ENCODE measurements at regions not wholly inside any gene's neighbourhood (a gene's known extent, or its start where the extent isn't known, plus 50 kb on each side); places are given as distances from the start of the nearest gene placed in this dataset.

DNA sequence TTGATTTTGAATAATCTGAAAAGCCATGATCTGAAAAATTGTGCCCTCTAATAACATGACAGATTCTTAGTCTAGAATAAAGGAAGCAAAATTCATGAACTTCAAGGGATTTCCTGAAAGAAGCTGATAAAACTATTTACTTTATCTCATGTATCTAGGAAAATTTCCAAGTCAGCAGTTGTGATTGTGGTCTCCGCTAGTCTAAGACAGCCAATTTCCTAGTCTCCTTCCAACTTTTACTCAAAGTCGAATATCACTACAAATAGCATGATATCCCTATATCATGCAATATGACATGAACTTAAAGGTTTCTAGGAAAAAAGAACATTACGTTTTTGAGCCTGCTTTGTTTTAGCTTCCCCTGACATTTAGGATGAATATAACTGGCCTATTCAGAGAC is 202.1 kb upstream of the GHITM start:
- DNase-seq (ENCODE audit: low read depth) = no peak

DNA sequence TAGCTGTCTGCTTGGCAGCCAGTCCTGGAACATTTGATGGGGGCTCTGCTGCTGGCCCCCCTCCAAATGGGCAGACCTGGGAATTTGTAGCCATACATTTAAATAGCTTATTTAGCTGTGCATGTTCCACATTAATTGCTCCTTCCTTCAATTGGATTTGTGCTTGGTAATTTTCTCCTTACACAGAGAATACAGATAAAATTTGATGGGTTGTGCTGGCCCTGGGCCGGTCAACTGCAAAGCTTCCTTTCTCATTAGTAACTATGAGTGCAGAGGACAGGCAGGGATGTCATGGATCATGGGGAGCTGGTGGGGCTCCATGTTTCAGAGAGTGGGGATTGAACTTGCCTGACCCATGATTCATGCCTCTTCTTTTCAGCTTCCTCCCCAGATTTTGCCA is 201.5 kb upstream of the GHITM start:
- no peak for DNase-seq (ENCODE audit: low read depth)

DNA sequence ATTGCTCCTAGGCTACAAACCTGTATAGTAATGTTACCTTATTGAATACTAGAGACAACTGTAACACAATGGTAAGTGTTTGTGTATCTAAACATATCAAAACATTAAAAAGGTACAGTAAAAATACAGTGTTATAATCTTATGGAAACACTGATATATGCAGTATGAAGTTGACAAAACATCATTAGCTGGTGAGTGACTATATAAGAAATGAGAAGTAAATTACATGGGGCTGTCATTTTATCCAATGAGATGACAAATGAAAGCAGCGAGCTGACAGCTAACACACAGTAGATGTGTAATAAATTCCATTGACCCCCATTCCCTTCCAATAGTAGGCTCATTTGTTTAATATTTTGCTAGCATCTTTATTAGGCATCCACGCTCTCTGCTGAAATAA is 198.1 kb upstream of the GHITM start:
- no peak for DNase-seq (ENCODE audit: low read depth)

DNA sequence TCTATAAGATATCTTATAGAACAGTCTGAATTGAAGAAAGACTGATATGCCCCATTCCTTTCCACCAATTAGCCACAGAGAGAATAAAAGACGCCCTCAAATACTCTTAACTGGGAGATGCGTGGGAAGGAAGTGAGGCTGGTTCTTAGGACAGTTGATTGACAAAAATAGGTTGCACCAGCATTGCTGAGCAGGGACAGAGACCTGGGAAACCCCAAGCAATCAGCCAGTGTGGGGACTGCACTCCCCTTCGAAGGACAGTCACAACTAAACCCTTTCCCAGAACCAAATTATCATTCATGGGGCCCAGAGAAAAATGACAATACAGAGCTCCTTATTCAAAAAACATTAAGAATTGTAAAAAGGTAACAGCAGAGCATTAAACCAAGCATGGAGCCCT is 196.9 kb upstream of the GHITM start:
- DNase-seq (ENCODE audit: low read depth) = no peak

DNA sequence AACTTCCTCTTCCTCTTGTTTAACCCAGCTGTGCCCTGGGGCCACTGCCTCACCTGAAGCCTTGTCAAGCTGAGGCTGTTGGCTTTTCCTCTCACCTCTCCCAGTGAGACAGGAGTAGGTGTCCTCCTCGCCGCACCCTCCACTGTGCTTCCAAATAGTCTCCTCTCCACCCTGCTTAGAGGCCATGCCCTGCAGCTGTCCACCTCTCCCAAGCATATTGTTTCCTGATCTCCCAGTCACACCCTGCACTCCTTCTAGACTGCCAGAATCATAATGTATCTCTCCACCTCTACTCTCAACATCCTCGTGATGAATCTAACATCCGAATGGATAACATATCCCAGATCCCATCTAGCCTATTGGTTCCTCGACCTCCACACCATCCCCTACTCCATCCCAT is 196.3 kb upstream of the GHITM start:
- DNase-seq (ENCODE audit: low read depth) = no peak

DNA sequence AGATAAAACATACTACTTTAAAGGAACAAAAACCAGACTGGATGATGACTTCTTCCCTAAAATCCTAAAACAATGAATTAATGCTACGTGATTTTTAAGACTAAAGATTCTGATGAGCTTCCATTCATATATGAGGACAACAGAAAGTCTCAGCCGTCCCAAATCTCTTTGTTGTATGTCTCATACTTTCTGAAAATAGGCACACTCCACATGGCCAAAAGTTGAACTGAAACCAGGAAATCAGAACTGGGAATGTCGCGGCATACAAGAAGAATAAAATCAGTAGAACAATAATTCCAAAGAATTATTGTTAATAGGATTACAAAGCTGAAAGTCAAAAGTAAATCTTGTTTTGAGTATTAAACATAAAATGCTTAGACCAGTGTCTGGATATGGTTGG is 195.4 kb upstream of the GHITM start:
- no peak for DNase-seq (ENCODE audit: low read depth)

DNA sequence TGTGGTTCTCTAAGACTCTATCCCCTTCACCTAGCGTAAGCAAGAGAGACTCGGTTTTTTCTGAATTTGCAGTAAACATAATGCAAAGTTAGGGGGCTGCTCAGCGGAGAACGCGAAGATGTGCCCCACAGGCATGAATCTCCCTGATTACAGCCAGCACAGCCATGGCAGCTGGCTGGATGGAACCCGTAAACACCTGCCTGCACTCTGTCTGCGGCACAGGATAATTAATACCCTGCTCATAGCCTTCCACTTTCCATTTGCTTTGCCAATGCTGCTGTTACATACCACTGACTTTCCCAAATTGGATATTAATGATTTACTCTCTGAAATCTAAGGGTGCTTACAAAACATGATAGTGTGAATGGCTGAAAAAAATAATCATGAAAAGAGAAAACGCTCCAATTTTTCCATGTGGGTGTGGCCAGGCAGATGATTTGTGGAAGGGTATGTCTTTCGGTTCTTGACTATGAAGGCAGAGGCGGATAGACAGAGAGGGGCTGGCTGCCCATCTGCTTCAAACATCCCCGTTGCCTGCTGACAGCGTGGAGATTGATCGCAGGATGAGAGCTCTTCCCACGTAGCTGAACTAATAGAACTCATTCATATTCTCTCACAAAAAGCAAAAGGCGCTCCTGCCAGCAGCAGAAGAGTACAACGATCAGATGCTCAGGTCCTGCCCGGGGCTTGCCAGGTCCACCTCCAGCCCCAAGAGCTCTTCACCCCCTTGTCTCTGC is 193.2 kb upstream of the GHITM start:
- DNase-seq (ENCODE audit: low read depth) = no peak

DNA sequence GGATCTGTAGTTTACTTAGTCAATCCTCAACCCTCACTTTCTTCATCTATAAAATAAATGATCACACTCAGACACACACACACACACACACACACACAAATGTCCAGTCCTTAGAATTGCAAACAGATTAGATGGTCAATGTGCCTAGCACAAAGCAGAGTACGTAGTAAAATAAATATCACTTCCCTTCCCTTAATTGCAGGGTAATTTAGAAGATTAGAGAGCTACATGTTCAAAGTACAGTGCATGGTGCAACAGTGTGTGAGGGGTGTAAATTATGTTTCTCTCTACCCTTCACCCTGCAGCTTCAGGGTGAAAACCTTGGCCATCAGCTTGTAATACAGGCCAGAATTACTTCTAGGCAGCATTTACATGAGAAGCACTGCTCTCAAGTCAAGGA is 187.0 kb upstream of the GHITM start:
- no peak for DNase-seq (ENCODE audit: low read depth)

DNA sequence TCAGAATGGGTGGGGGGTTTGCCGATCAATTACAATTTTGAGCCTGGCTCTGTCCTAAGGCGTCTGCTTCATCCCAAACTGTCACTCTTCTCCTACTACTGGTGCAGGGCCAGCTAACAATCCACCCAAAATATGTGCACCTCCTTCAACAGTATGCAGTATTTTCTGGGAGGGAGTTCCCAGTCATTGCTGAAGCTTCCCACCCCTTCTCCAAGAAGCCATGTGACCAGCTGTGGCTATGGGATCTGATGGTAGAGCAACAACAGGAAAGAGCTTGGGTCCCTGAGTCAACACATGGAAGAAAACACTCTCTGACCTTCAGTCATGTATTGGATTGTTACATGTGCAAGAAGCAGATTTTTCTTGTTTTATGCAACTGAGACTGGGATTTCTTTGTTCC is 185.7 kb upstream of the GHITM start:
- DNase-seq (ENCODE audit: low read depth) = no peak

DNA sequence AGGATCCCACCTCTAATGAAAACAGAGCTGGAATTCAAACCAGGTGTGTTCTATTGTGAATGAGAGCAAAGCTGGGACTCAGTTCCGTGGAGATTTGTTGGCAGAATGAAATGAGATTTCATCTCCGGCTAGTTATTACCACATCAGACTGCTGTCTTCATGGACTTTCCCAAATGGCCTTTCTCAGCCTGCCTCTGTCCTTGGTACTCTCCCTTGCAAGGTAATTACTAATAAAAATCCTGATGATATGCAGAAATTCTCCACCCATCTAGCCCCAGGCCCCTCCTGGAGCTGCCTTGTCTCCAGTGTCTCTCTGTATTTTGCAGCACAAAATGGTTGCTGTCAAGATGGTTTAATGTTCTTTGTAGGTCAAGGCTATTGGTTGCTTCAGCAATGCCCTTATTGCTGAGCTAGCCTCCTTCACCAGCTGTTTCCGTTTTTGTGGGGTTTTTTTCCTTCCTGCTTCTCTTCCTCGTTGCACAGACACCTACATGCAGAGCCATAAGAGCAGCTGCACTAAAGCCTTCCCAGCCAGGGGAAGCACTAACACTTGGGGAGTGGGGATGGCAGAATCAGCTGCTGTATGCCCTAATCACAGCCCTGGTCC is 185.0 kb upstream of the GHITM start:
- DNase-seq (ENCODE audit: low read depth) = no peak

DNA sequence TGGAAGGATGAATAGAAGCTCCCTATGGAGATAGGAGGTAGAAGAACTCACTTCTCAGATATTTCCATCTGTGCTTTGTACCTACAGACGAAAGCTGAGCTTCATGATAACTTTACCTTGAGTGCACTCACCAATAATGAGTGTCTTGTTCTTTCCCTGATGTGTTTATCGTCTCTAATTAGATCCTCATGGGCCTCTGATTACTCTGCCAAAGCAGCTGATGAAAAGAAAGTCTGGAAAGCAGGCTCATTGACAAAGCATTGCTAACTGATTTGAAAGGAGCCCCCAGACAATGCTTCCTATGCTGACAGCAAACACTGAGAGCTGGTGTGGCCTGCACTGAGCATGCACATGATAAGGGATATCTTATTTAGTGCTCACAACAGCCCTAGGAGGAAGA is 183.9 kb upstream of the GHITM start:
- no peak for DNase-seq (ENCODE audit: low read depth)

DNA sequence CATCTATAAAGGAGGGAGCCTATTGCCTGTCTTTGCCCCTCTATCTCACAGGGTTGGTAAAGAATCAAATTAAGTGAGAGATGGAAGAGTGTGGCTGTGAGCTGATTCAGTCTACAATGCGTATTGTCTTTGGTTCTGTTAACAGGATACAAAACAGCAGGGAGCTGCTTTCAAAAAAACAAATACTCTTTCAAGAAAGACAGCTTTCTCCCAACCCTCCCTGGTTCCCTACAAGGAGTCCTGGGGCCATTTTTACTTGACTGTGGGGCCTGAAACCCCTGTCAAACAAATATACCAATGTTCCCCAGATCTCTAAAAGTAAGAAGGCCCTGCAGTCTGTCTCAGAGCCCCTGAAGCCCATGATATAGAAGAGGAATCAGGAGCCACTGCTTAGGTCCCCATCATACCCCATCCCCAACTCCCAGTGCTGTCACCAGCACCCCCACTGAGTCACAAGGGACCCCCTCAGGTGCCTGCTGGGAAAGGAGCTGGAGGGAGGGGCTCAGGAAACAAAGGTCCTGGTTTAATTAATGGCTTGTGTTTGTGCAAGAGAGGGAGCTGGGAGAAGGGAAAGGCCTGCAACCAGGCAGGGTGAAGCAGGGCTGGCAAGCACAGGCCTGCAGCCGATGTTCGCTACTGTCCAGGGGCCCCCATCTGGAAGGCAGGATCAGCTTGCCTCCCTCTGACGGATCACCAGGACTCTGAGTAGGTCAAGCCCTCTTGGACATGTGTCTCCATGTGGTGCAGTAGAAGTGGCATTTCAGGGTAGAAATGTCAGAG is 182.0 kb upstream of the GHITM start:
- DNase-seq (ENCODE audit: low read depth) = no peak

DNA sequence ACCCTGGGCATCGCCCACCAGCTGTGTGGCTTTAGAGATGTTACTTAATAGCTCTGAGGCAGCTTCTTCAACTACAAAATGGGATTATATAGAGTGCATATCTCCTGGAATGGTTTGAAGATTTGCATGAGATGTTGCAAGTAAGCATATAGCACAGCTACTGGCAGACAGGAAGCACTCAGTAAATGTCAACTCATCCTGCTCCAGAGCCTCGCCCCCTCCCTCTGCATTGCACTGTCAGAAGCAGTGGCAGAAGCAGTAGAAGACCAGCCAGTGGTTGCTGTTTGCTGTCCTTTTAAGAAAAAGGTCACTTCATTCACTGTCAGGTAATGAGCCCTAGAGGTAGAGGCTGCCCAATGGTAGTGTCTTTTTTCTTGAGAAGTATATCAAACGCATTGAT is 180.0 kb upstream of the GHITM start:
- DNase-seq (ENCODE audit: low read depth) = no peak

DNA sequence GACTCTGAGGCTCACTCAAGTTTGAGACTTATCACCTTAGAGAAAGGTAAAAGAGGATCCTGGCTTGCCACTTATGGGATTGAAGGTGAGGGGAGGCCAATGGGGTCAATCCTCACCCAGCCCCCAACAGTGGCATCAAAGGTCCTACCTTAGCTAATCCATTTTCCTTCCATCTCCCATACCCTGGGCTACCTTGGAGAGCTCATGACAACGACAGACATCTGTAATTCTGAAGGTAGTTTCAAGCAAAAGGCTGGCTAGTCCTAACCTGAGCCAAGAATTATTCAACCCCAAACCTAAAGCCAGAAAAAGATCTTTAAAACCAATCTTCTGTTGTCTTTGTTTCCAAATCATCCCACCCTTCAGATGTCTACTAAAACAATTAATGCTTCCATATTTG is 179.2 kb upstream of the GHITM start:
- no peak for DNase-seq (ENCODE audit: low read depth)

DNA sequence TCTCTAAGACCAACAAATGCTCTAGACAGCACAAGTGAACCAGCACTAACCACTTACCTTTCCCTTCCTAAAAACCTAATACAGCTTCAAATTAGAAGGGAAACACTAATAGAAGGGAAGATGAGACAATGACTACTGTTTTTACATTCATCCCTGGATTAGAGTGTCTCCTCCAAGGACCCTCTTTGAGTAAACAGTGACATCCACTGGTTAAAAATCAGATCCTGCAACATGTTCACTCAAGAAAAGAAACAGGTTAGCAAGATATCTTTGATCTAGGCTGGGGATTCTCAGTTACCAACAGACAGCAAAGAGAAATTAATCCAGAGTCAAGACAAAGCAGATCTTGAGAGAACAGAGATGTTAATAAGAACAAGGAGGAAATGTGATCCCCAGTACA is 177.7 kb upstream of the GHITM start:
- DNase-seq (ENCODE audit: low read depth) = no peak

DNA sequence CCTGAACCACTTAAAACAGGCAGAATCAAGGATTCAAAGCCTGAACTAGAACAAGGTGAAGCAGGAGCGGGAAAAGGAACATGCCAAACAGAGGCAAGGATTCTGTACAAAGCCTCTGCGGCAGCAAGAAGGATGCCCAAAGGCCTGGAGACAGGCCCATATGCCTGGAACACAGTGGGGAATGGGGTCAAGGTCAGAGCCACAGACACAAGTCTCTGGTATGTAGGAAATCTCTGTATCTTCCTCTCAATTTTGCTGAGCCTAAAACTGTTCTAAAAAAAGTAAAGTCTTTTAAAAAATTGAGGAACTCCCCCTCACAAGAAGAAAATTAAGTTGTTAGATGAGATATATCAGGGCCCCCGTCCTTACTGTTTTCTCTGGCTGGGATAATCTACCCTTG is 175.9 kb upstream of the GHITM start:
- no peak for DNase-seq (ENCODE audit: low read depth)

DNA sequence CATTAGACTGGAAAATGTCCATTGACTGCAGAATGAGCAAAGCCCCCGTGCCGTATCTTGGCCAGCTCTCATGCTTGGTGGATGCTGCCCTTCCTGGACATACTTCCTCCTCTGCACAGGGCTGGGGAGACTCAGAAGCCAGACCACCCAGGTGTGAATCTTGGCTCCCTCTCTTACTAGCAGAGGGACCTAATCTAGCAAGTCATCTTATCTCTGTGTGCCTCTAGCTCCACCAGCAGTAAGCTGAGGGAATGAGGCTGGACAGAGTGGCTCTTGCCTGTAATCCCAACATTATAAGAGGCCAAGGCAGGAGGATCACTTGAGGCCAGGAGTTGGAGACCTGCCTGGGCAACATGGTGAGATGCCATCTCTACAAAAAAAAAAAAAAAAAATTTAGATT is 173.8 kb upstream of the GHITM start:
- DNase-seq (ENCODE audit: low read depth) = no peak

DNA sequence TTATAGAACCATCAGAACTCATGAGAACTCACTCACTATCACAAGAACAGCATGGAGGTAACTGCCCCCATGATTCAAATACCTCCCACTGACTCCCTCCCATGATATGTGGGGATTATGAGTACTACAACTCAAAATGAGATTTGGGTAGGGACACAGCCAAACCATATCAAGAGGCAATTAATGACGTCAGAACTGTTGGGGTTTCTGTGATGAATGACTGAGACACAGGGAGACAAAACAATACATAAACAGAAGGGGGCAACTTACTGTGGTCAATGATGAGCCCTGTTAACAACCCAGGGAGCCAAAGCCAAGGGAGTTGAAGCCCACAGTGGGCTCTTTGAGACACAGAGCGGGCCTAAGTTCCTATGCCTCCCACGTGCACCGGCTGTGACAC is 171.3 kb upstream of the GHITM start:
- DNase-seq (ENCODE audit: low read depth) = no peak

DNA sequence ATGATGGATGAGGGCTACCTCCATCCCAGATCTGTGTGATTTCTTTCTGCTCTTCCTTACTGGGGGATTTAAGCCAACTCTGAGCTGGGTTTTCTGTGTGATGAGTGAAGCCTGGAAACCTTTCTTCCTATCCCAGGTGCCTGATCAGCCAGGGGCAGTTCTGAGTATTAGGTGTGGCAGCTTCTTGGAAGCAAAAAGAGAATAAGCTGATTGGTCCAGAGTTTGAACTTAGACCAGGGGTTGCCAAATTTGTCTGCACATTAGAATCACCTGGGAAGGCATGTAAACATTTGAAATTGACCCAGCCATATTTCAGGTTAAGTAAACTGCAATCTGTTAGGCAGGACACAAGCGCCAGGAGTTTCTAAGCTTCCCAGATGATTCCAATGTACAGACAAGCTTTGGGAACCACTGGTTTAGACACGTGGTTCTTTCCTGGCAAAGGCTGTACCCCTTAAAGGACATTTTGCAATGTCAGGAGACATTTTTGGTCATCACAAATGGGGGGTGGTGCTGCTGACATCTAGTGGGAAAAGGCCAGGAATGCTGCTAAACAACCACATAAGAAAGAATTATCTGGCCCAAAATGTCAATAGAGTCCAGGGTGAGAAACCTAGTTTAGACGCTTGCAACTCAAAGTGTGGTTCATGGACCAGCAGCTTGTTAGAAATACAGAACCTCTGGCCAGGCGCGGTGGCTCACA is 160.5 kb upstream of the GHITM start:
- DNase-seq (ENCODE audit: low read depth) = no peak

DNA sequence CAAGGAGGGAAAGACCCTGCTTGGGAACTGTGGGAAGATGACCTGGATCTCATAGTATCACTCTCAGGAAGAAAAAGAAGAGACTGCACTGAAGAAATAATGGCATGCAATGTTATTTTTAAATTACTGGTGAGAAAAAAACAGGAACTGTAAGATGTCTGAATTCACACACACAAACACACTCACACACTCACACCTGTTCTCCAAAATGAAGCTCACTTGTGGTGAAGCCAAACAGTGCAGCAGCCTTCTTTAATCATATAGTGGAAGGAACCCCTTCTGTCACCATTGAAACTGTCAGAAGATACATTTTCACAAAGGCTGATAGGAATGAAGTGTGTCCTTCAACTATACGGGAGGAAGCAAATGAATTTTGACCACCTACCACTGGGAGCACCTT is 156.5 kb upstream of the GHITM start:
- DNase-seq (ENCODE audit: low read depth) = no peak

DNA sequence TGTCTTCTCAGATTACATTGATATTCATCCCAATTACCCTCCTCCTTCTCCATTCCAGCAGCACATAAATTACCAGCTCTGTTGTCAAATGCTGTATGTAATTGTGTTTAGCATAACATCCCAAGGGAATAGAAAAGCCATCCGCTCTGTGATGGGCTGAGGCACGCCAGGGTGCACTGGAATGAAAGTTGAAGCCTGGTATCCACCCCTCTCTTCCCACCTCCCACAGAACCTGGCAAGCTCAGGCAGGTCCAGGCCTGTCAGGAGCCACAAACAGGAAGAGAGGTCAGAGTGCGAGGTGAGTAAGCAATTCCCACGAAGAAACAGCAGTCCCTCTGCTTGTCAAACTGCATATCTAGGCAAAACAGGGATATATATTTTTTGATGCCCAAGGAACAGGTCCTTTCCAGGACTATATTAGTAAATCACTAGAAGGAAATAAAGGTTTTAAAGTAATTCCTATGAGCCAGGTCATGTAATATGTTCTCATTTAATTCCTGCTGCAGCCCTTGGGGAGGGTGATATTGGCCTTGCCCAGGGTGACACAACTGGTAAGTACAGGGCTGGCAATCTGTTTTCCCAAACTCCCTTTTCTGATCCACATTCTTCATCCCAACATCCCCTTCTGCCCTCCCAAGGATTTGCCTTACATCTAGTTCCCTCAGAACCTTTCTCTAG is 155.6 kb upstream of the GHITM start:
- DNase-seq (ENCODE audit: low read depth) = no peak

DNA sequence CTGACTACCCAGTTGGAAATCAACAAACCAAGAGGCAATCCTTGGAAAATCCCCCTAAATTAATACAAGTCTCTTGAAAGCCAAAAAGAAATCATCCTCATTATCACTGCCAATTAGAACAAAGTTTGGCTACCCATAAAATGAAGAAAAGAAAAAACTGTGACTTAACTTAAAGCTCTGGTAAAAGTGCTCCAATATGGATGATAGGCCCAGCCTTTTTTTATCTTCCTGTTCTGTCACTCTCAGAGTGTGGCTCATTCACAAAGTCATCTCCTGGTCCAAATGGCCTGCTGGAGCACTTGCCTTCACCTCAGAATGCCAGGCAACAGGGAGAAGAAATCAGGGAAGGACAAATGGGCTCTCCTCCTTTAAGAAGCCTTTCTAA is 155.1 kb upstream of the GHITM start:
- DNase-seq (ENCODE audit: low read depth) = no peak
